NCI-H146 treated with DMSO at 0.1 percent for 48 hours (cell line): ENCODE measurements at regions not wholly inside any gene's neighbourhood (a gene's known extent, or its start where the extent isn't known, plus 50 kb on each side); places are given as distances from the start of the nearest gene placed in this dataset.
A peak's percentile ranks its signal among the peaks of the same experiment; 100 is the strongest.
"Not testable (repeated sequence)": the region's sequence is repeated elsewhere in the genome, so short reads cannot be mapped to it uniquely, and the experiment has no call there.

Source experiments
- DNase-seq: peaks from one replicate; lab custom pipeline; 2025; ENCODE audit not compliant: unreplicated experiment; lab: John Stamatoyannopoulos, UW

DNA sequence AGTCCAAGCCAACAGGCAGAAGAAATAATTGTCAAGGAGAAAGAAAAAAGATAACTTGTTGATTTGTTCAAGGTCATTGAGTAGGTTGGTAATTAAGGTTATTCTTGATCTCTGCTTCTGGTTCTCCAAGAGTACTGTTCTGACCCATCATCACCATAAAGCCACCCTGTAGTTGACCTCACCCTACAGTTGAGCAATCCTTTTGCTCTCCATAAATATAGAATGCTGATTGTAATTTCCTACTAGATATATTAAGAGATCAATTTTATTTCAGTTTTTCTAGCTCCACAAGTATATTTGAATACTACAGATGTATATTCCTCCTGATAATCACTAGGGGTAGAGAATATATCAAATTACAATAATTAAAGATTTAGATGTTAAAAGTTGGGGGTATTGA lies 350.5 kb upstream of the PDE3A start:
- no peak for DNase-seq

DNA sequence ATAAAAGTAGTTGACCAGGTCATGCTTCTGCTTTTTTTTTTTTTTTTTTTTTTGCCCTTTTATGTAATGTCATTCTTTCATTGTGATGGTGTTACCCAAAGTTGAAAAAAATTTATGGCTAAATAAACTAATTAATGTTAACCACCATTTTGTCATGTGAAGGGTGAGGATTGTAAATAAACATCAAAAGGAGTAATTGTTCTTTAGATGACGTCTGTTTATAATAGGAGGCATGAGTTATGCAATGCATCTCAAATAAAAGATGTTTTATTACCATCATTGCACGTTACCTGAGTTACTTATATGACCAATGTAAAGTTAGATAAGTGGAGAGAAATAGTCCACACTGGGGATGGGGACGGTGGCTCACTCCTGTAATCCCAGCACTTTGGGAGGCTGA lies 349.9 kb upstream of the PDE3A start:
- DNase-seq: no peak

DNA sequence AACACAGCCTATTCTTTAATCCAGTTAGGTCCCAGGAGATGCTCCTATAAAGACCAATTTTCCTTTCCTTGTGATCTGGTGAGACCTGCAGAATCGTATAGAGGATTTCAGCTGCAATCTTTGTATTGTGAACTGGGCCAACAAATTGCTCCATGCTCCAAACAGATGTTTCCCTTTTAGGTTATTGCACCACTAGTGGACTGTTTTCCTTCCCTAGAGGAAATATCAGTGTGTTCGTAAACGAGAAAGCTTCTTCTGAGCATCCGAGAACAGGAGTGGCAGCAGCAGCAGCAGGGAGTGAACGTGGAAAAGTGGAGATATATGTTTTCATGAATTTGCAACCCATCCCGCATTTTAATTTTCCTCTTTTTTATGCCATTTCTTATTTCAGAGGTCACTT lies 344.1 kb upstream of the PDE3A start:
- DNase-seq: no peak

DNA sequence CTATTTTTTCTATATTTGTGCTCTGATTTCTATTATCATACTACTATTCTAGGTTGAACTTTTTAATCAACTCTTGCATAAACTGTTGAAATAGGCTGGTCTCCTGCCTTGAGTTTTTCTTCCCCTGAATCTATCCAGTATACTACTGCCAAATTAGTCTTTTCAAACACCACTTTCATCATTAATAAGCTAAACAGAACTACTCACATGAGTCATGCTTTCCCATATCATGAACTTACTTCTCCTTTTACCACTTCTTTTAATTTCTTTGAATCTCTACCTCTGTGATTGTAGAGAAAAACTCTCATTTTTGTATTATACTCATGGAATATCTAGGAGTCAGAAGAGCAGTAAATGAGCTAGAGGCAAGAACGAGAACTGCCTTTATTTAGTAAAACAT lies 340.3 kb upstream of the PDE3A start:
- no peak for DNase-seq

DNA sequence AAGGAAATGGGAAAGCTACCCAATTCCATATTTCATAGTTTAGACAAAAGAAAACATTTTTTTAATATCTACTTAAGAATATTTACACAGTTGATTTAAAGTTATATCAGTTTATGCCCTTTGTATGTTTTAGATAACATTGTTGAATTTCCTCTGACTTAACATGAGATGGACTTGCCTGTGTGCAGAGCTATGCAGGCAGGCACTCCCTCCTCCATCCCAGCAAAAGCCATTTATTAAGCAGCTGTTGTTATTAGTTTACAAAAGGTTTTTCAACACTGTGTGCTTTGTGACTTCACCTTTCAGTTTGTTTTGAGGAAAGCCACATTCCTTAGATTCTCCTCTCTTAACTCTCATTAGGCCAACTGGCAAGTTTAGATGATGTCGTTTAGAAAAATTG lies 337.5 kb upstream of the PDE3A start:
- no peak for DNase-seq

DNA sequence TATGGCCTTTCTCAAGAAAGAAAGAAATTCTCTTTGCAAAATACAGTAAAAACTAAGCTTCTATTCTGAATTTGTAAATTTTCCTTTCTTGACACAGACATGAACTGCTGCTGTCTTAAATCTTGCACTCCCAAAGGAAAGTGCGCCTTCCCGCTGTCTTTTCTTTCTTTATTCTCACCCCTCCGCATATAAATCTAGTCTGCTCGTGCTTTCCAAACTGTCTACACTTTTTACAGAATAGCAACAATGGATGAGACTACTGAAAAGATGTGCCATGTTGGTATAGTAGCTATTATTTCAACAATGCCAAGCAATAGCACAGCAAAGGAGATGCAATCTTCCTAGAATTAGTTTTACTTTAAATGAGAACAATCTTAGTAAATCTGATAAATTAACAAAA lies 328.8 kb upstream of the PDE3A start:
- no peak for DNase-seq

DNA sequence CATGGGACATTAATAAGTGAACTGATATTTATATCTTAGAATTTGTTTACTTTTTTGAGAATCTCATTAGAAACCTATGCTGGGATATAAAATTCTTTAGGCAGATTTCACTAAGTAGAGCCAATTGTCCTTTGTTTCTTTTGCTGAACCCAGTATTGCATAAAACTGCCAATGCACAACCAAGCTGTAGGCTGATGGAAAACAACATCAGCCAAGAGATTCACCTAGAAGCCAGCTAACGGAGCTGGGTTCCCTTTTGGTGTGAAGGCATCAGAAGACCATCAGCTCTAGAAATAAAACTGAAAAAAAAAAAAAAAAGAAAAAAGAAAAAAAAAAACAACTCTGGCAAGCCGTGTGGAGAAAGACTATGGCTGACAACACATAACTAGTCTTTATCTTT lies 328.2 kb upstream of the PDE3A start:
- DNase-seq: no peak

DNA sequence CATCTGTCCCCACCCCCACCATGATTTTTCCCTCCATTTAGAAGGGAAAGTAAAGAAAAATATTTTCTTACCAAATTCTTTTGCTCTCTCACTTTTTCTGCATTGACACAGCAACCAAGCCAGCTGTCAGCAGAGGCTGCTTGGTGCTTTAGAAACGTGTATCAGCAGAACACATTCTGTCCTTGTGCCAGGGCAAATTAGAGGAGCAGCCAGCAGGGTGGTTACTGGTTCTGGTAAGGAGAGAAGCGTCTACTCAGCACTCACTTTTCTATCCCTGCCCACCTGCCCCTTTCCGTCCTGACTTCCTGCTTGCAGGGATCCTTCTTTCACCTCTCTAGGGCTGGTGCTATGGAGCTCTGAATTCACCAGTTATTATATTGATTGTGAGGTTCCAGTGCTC lies 327.5 kb upstream of the PDE3A start:
- DNase-seq: no peak

DNA sequence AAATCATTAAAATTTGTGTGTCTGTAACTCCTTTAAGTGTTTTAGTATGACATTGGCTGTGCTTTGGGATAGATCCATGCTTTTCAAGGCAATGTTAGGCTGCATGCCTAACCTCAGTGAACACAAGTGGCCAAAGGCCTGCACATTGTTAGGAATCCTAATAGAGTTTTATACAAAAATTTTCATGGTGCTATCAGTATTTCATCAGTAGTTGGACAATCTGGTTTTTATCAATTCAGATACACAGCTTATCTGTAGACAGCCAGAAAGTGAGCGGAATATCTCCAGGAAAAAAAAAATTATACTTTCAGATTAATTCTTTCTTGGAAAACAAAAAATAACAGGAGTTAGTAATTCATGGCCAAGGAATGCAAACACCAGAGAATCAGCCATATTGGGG lies 324.0 kb upstream of the PDE3A start:
- no peak for DNase-seq

DNA sequence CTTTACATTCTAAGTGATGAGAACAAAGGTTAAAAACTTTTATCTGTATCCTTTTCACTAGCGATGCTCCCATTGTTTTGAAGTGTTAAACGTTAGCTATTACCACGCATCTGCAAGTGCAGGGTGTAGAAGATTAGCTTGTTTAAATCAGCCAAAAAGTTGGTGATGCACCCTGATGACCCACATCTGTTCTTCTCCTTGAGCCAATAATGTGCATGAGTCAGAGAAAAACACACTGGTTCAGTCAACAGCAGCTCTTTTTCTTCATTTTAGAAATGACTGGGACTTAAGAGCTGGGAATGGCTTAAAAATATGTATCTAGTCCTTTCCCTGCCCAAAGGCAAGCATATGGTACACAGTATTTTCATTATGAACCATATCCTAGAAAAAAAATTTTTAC lies 323.5 kb upstream of the PDE3A start:
- DNase-seq: no peak

DNA sequence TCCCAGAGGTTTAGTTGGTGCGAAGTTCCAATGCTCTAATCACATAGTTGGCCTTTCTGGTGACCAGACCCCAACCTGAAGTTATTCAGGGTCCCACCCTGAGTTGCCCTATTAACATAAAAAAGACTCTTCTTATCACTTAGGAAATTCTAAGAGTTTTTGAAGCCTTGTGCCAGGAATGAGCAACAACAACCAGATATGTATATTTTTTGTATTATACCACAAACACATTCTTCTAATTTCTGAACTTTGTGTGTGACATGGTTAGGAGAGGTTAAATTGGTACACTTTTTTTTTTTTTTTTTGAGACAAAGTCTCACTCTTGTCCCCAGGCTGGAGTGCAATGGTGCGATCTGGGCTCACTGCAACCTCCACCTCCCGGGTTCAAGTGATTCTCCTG lies 320.4 kb upstream of the PDE3A start:
- DNase-seq: no peak

DNA sequence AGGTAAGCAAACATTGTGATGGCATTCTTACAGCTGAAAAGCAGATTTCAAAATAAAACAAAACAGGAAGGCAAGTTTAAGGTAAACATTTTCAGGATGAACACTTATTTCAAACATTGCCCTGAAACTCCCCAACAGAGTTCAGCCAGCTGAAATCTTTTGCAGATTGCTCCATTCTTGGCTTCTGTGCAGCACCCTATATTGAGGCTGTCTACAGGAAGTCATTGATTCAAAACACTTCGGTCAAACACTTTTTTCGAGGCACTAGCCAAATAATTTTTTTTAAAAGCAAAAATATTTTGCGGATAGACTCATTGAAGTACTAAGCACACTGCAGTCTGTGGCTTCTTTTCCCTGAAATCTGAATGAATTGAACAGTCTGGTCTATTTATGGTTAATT lies 318.1 kb upstream of the PDE3A start:
- peak; percentile 17 for DNase-seq

DNA sequence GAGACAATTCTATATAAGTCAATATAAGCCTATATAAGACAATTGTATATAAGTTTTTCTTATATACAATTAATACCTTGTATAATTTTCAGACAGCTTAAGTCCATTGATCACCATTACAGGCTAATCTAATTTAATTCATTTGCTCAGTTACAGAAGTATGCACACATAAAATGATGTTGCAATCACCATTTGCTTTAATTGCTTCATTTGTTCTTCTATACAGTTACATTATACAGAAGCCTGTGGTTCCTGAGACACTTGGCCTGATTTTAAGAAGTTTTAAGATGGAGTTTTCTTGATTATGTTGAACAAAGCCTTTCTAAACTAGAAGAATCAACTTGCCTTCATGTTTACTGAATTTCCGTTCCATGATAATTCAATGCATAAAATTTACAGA lies 314.6 kb upstream of the PDE3A start:
- DNase-seq: no peak

DNA sequence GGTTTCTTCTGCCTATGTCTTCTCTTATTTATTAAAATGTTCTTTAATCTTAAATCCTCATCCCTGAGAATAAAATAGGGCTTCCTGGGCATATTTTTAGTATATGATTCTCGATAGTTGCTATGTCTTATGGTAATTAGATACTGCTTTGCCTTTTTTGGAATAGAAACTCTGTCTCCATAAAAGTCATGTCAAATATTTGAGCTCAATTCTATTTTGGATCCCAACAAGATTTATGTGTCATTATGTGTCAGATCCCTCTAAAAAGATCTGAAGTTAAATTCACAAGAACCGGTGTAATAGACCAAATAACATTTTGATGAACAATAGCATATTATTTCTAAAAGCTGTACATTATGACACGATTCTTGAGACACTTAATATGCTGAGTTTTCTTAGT lies 312.5 kb upstream of the PDE3A start:
- DNase-seq: no peak

DNA sequence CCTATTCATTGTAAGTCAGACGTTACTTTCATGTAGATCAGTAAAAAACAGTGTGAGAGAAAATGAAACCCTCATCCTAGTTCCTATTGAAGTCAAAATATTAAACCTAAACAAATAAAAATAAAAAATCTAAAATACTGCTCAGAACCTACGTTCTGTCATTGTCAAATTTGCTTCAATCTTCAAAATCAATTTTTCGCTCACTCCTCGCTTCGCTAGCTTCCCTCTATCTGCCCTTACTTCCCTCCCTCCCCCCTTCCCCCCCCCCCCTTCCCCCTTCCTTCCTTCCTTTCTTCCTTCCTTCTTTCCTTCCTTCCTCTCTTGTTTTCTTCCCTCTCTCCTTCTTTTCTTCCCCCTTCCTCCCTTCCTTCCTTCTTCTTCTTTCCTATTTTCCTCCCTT lies 310.9 kb upstream of the PDE3A start:
- DNase-seq: no peak

DNA sequence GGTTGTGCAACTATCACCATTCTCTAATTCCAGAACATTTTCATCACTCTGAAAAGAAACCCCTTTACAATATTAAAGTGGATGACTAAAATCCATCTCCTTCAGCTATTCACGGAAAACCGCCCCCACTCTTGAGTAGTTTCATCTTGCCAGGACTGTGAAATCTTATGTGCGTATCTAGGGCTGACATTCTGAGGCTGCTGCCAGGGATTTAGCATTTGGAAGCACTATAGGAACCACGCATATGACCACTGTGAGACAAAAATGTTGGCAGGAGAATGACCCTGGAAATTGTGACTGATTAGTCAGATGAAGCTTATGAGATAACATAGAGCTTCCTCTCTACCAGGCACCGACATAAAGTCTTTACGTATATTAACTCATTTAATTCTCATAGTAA lies 305.2 kb upstream of the PDE3A start:
- no peak for DNase-seq

DNA sequence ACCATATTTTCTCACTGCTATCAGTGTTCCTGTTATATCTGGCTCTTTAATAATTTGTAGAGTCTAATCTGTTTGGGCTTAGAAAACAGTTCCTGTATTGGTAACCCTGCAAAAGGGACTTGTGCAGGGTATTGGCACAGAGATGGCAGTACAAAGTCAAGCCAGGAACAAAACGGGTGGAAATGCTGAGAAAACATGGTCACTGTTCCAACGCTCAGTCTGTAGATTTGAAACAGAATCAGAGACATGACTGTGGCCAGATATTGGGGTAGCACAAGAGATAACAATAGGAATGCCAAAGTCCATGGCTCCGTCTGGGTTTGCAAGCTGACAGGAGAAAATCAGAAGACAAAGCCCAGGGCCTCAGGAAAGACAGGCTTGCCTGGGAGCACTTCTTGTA lies 290.7 kb upstream of the PDE3A start:
- DNase-seq: no peak

DNA sequence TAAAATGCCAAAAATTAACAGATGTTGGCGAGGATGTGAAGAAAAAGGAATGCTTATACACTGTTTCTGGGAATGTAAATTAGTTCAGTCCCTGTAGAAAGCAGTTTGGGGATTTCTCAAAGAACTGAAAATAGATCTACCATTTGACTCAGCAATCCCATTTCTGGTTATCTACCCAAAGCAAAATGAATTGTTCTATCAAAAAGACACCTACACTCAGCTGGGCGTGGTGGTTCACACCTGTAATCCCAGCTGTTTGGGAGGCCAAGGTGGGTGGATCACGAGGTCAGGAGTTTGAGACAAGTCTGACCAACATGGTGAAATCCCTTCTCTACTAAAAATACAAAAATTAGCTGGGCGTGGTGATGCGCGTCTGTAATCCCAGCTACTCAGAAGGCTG lies 279.3 kb upstream of the PDE3A start:
- DNase-seq: no peak

DNA sequence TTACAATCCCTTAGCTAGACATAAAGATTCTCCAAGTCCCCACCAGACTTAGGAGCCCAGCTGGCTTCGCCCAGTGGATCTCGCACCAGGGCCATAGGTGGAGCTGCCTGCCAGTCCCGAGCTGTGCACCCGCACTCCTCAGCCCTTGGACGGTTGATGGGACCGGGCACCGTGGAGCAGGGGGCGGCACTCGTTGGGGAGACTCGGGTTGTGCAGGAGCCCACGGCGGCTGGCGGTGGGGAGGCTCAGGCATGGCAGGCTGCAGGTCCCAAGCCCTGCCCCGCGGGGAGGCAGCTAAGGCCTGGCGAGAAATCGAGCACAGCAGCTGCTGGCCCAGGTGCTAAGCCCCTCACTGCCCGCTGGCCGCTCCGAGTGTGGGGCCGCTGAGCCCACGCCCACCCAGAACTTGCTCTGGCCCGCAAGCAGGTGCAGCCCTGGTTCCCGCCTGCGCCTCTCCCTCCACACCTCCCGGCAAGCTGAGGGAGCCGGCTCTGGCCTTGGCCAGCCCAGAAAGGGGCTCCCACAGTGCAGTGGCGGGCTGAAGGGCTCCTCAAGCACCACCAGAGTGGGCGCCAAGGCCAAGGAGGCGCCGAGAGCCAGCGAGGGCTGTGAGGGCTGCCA lies 275.0 kb upstream of the PDE3A start:
- DNase-seq: not testable (repeated sequence)

DNA sequence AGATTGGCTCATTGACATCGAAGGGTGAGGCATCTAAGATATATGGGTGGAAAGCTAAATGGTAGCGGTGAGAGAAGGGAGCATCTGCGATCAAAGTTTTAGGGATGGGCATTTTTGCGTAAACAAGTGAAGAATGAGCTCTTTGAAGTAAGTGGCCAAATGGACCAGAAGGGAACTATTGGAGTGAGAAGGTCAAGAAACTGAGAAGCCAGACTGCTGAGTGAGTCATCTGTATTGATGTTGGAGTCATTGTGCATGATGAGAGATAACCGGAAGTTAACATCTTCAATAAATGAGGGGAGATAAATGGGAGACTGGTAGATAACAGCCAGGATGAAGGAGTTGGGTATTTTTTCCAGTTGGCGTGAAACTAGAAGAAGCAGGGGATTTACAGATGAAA lies 271.9 kb upstream of the PDE3A start:
- DNase-seq: no peak

DNA sequence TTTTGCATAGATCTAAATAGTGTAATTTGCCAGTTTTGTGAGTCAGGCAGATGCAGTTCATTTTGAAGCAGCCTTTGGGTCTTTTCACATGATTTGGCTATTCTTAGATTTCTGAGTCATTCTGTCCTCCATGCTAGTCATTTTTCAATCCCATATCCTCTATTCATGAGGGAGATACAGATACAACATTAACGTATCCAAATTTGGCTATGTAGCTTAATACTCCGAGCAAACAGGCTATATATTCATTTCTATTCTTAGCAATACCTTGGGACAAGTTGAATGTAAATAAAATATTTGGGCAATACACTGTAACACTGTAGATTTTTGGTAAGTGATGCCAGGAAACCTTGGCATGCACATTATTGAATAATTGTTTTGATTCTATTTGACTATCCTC lies 270.7 kb upstream of the PDE3A start:
- no peak for DNase-seq

DNA sequence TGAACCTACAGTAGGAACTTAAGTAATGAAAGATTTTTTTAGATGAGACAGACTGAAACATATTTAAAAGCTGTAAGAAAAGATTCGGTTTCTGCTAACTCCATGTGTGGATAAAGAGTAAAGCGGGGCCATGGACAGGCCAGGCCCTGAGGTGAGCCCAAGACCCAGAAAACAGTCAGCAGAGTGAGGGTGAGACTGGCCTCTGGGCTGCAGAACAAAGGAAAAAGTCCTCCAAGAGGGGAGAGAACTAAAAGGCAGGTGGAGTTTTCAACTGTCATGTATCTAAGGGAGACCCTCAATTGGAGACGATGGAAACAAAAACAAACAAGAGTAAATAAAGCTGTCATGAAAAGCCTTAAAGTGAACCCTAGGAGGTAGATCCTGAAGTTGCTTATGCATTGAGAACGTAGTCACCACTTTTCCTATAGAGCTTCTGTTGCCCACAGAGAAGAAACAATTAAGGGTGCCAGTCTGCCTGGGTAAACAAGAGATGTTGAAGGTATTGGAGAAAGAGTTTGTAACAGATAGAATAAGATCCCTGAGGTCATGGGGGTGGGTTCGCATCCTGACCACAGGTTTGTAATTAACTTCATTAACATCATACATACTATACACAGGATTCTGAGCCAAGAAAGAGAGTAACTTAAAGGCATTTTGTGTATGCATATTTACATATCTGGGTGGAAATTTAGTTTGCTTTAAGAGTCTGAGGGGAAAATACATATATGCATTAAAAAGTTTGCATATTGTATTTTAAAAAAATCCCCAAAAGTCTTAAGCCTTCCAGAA lies 268.7 kb upstream of the PDE3A start:
- DNase-seq: no peak

DNA sequence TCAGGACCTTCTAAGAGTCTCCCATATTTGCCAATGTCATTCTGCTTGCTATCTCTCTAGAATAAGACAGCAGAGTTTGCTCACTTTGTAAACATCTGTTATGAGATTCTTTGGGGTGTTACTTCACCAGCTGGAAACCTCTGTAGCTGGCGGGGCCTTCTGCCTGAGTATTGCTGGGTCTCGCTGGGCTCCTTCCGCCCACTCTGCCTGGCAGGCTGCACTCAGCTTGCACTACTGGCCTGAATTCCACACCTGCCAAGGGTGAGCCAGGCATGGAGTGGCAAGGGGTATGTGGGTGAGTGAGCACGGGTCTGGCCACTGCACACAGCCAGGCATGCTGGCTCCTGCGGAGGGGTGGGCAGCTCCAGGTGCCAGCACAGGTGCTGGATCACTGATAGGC lies 267.3 kb upstream of the PDE3A start:
- no peak for DNase-seq
